ENCODE measurements at regions not wholly inside any gene's neighbourhood (a gene's known extent, or its start where the extent isn't known, plus 50 kb on each side); places are given as distances from the start of the nearest gene placed in this dataset.

- no peak overlapping the region for H2BK12ac ChIP-seq (ENCODE audit: low read depth, low read length)
- DNase-seq (ENCODE audit: low read depth in 1 of 2, low spot score in 2 of 2) (no peak), FAIRE-seq (no peak)
- H2BK20ac ChIP-seq (ENCODE audit: low read length) = no peak overlapping the region
- H2BK15ac ChIP-seq (ENCODE audit: low read length) = no peak overlapping the region
- H3K23ac ChIP-seq (ENCODE audit: insufficient read length) = no peak overlapping the region
- no peaks in the 10 kb centered on the region for H3K36me3 ChIP-seq (ENCODE audit: control insufficient read depth in 2 of 4, insufficient read depth in 4 of 4, low read length in 3 of 4)
- no peaks in the 10 kb centered on the region for H4K20me1 ChIP-seq (replicated peaks in 1 of 2; ENCODE audit: control insufficient read depth in 1 of 2, insufficient read depth in 2 of 2, low read length in 2 of 2)
- no peak overlapping the region for H4K8ac ChIP-seq (ENCODE audit: extremely low read depth, insufficient read depth, low read length)
- no peak overlapping the region for H3K56ac ChIP-seq (replicated peaks; ENCODE audit: insufficient read length, low read depth, low read length)
- no peak overlapping the region for H3K4me2 ChIP-seq (ENCODE audit: insufficient read depth in 1 of 2, low read depth in 2 of 2, low read length in 2 of 2)
- H3K4me1 ChIP-seq (replicated peaks in 1 of 4; ENCODE audit: control insufficient read depth in 3 of 4, insufficient read depth in 4 of 4, low read length in 3 of 4) = peaks cover 0 to 2% (median 0%) of the 10 kb centered on the region in 4 experiments; a peak in 3 of 7 replicates
- no peaks in the 10 kb centered on the region for H3K9me3 ChIP-seq (ENCODE audit: insufficient read depth in 2 of 2, low read depth in 1 of 2, low read length in 1 of 2)
- H3K27ac ChIP-seq (ENCODE audit: low read depth, low read length) = no peak overlapping the region
- no peaks in the 10 kb centered on the region for H3K27me3 ChIP-seq (replicated peaks in 1 of 4; ENCODE audit: control insufficient read depth in 3 of 4, extremely low read depth in 1 of 4, insufficient read depth in 3 of 4, low read length in 3 of 4)
- H2AK5ac ChIP-seq (ENCODE audit: low read depth, low read length) = no peak overlapping the region
- no peak overlapping the region for H4K5ac ChIP-seq (ENCODE audit: insufficient read length, low read depth, low read length)
- H3K23me2 ChIP-seq (ENCODE audit: low read depth, low read length) = no peaks in the 10 kb centered on the region
- H3K18ac ChIP-seq (ENCODE audit: extremely low read depth, low read length) = no peak overlapping the region
- WGBS, 2 experiments (ENCODE audit: extremely low coverage in 1 of 2, insufficient coverage in 1 of 2, insufficient read length in 1 of 2, insufficient replicate concordance in 2 of 2, low coverage in 1 of 2, low lambda C conversion rate in 2 of 2, missing lambda C conversion rate in 1 of 2) = 30 to 100% methylated on average over 1 of the region's 1 CpG
- H2BK120ac ChIP-seq (replicated peaks; ENCODE audit: low read depth, low read length) = no peak overlapping the region
- no peaks in the 10 kb centered on the region for H3K79me1 ChIP-seq (ENCODE audit: low read depth, low read length)
- H2AFZ ChIP-seq (ENCODE audit: low read length) = no peak overlapping the region
- POLR2A ChIA-PET (ENCODE audit: partially characterized antibody) = no interaction called here
- H2BK5ac ChIP-seq (ENCODE audit: low read depth, low read length) = no peak overlapping the region
- no peak overlapping the region for H3K4ac ChIP-seq (replicated peaks; ENCODE audit: insufficient read length, low read depth, low read length)
- no peak overlapping the region for H3K4me3 ChIP-seq (ENCODE audit: extremely low read depth in 1 of 4, insufficient read depth in 2 of 4, low read depth in 3 of 4, low read length in 4 of 4)
- H3K14ac ChIP-seq (ENCODE audit: insufficient read length) = no peak overlapping the region
- H3K9ac ChIP-seq (replicated peaks in 1 of 4; ENCODE audit: extremely low read depth in 1 of 4, low read depth in 3 of 4, low read length in 3 of 4) = no peak overlapping the region
- H4K91ac ChIP-seq (replicated peaks; ENCODE audit: insufficient read length, low read length) = no peak overlapping the region
- no peaks in the 10 kb centered on the region for H3K79me2 ChIP-seq (ENCODE audit: control insufficient read depth in 1 of 2, insufficient read depth in 2 of 2, low read length in 2 of 2)
- CTCF ChIA-PET (ENCODE audit: partially characterized antibody) = no interaction called here
- TF ChIP-seq POLR2AphosphoS5 (IDR thresholded peaks at IDR 0.05; ENCODE audit: low read depth, low read length) (no peak), KDM5A (IDR thresholded peaks at IDR 0.05; ENCODE audit: low read length) (no peak), RBBP5 (IDR thresholded peaks at IDR 0.05; ENCODE audit: borderline replicate concordance, low read depth, low read length) (no peak), CHD2 (IDR thresholded peaks at IDR 0.05; ENCODE audit: low read length) (no peak)
Observed at GRCh38 chr1:56327195-56327594, 252.2 kb downstream of the PLPP3 start.
